ENCODE measurements at regions not wholly inside any gene's neighbourhood (a gene's known extent, or its start where the extent isn't known, plus 50 kb on each side); places are given as distances from the start of the nearest gene placed in this dataset.

DNA sequence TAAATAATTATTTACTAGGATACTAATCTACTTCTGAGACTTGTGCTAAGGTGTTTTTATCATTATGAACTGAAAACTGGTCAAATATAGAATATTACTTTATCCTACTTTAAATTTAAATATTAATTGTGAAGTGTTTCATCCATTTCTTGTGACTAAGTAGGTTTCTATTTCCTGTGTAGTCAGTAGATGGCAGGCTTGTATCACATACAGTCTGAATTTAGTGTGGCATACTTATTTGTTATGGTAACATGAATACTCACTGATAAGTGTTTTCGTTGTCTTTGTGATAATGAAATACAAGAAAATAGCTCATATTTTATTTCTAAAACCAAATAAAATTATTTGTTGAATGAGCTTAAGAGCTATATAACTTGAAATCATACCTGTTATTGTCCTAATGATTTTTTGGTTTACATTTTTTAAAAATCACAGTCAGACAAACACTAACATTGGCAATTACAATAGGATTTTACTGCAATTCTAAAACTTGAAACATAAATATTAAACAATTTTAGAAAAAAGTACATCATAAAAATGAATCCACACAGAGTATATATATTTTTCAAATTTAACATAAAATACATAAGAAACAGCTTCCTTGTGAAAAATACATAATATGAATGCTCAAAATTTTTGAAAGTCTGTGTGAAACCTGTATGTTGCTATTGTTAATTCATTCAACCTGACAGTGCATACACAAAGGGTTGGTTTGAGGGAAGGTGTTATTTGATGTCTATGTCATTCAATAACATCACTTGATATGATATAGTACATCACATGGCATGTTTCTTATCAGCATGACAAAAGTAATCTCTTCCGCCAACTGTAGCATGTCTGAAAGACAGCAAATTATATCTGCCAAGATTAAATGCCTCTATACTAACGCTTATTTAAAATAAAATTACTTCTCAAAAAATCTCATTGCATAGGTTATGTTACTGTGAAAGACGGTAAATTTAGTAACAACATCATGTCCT, 904.8 kb upstream of the PCDH20 start:
- no peak overlapping the region for H3K9ac ChIP-seq (ENCODE audit: low read length)
- H3K27ac ChIP-seq (ENCODE audit: low read length), result no peak overlapping the region
- H3K4me1 ChIP-seq (ENCODE audit: control insufficient read depth, low read depth, low read length), result no peaks in the 10 kb centered on the region
- H3K36me3 ChIP-seq (ENCODE audit: control insufficient read depth, low read depth, low read length), result no peaks in the 10 kb centered on the region
- no peaks in the 10 kb centered on the region for H3K27me3 ChIP-seq (ENCODE audit: control insufficient read depth, insufficient read depth, low read length)
- H3K4me3 ChIP-seq (ENCODE audit: low read length), result no peak overlapping the region
- H3K9me3 ChIP-seq (ENCODE audit: control insufficient read depth, low read depth, low read length), result no peaks in the 10 kb centered on the region

DNA sequence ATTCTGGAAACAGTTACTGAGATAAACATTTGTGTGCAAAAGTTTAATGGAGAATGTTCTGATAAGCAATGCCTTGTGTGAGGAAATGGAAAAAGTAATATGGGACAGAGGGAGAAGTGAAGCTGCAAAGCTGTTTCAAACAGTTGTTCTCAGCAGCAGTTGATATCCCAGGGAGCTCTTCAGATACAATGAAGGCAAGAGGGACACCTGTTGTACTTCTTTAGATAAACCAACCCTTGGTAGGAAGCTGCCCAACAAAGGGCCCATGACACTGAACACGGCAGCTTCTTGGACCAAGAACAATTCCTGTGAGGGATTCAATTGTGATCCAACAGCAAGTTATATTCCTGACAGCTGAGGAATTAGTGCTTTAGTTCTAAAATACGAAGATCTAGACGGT, 894.3 kb upstream of the PCDH20 start:
- Histone ChIP-seq H3K4me3 (ENCODE audit: low read length) (no peak overlapping the region), H3K9ac (ENCODE audit: low read length) (no peak overlapping the region), H3K27ac (ENCODE audit: low read length) (no peak overlapping the region), H3K36me3 (ENCODE audit: control insufficient read depth, low read depth, low read length) (no peaks in the 10 kb centered on the region), H3K9me3 (ENCODE audit: control insufficient read depth, low read depth, low read length) (no peaks in the 10 kb centered on the region), H3K4me1 (ENCODE audit: control insufficient read depth, low read depth, low read length) (no peaks in the 10 kb centered on the region), H3K27me3 (ENCODE audit: control insufficient read depth, insufficient read depth, low read length) (no peaks in the 10 kb centered on the region)

DNA sequence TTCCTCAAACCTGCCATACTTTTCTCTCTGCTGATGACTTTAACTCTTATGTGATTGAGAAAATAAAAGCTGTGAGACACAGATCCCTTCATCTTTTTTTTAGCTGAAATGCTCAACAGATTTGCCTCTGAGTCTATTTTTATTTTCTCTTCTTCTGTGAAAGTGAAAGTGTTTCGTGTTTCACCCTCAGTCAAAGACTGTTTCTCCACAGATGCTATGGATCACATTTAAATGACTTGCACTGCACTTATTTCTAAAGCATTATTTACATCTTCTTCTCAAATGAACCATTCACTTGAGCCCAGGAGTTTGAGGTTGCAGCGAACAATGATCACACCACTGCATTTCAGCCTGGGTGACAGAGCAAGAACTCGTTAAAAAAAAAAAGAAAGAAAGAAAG, 890.1 kb upstream of the PCDH20 start:
- H3K36me3 ChIP-seq (ENCODE audit: control insufficient read depth, low read depth, low read length), result no peaks in the 10 kb centered on the region
- no peak overlapping the region for H3K27ac ChIP-seq (ENCODE audit: low read length)
- no peaks in the 10 kb centered on the region for H3K4me1 ChIP-seq (ENCODE audit: control insufficient read depth, low read depth, low read length)
- no peak overlapping the region for H3K4me3 ChIP-seq (ENCODE audit: low read length)
- no peak overlapping the region for H3K9ac ChIP-seq (ENCODE audit: low read length)
- no peaks in the 10 kb centered on the region for H3K27me3 ChIP-seq (ENCODE audit: control insufficient read depth, insufficient read depth, low read length)
- no peaks in the 10 kb centered on the region for H3K9me3 ChIP-seq (ENCODE audit: control insufficient read depth, low read depth, low read length)

DNA sequence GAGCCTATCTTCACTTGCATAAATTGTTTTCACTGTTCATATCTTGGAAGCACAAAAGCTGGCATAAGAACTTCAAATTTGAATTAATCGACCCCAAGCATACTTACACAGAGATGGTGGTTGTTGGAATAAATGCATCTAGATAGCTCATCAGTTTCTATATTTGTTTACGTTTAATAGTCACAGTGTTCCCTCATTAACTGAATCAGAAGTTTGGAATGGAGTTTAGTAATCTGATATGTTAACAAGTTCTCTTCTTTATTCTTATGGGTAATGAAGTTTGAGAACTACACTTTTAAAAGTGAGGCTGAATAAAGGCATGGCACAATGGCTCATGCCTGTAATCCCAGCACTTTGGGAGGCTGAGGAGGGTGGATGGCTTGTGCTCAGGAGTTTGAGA, 886.7 kb upstream of the PCDH20 start:
- H3K4me1 ChIP-seq (ENCODE audit: control insufficient read depth, low read depth, low read length), result no peaks in the 10 kb centered on the region
- H3K9ac ChIP-seq (ENCODE audit: low read length), result no peak overlapping the region
- H3K36me3 ChIP-seq (ENCODE audit: control insufficient read depth, low read depth, low read length), result no peaks in the 10 kb centered on the region
- H3K27ac ChIP-seq (ENCODE audit: low read length), result no peak overlapping the region
- no peaks in the 10 kb centered on the region for H3K9me3 ChIP-seq (ENCODE audit: control insufficient read depth, low read depth, low read length)
- H3K27me3 ChIP-seq (ENCODE audit: control insufficient read depth, insufficient read depth, low read length), result no peaks in the 10 kb centered on the region
- H3K4me3 ChIP-seq (ENCODE audit: low read length), result no peak overlapping the region

DNA sequence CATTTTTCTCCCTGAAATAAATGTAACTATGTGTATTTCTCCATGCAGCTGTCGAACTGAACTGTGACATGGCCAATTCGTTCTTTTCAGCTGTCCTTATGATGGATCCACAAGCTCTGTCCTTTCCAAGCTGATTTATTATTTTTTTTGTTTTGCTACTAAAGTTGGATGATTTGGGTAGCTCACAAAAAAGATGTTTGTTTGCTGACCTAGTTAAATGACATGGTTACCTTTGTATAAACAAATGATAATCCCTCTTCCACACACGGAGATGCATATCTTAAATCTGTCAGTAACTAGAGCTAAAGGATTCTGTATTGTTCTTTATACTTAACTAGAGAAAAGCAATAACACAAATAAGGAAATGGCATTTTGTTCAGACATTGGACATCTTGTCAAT, 884.3 kb upstream of the PCDH20 start:
- H3K27ac ChIP-seq (ENCODE audit: low read length), result no peak overlapping the region
- H3K4me1 ChIP-seq (ENCODE audit: control insufficient read depth, low read depth, low read length), result no peaks in the 10 kb centered on the region
- no peak overlapping the region for H3K4me3 ChIP-seq (ENCODE audit: low read length)
- H3K27me3 ChIP-seq (ENCODE audit: control insufficient read depth, insufficient read depth, low read length), result no peaks in the 10 kb centered on the region
- H3K9ac ChIP-seq (ENCODE audit: low read length), result no peak overlapping the region
- no peaks in the 10 kb centered on the region for H3K36me3 ChIP-seq (ENCODE audit: control insufficient read depth, low read depth, low read length)
- no peaks in the 10 kb centered on the region for H3K9me3 ChIP-seq (ENCODE audit: control insufficient read depth, low read depth, low read length)

DNA sequence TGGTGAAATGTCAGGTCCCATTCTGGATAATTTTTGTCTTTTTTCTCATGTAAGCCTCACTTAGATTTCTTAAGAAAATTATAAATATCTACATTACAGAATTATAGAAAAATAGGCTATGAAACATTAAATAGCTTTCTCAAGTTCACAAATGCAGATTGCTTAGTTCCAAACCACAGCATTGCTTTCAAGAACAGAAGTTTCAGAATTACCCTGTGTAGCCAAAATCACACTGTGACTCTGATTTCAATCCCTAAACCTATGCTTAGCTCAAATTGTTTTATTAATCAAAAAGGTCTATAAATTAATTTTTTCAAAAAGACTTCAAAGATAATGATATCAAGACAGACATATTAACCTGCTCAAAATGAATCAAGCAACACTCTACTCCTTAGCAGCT, 881.2 kb upstream of the PCDH20 start:
- H3K36me3 ChIP-seq (ENCODE audit: control insufficient read depth, low read depth, low read length), result no peaks in the 10 kb centered on the region
- H3K27ac ChIP-seq (ENCODE audit: low read length), result no peak overlapping the region
- H3K27me3 ChIP-seq (ENCODE audit: control insufficient read depth, insufficient read depth, low read length), result no peaks in the 10 kb centered on the region
- H3K9me3 ChIP-seq (ENCODE audit: control insufficient read depth, low read depth, low read length), result no peaks in the 10 kb centered on the region
- H3K4me3 ChIP-seq (ENCODE audit: low read length), result no peak overlapping the region
- H3K4me1 ChIP-seq (ENCODE audit: control insufficient read depth, low read depth, low read length), result no peaks in the 10 kb centered on the region
- H3K9ac ChIP-seq (ENCODE audit: low read length), result no peak overlapping the region

DNA sequence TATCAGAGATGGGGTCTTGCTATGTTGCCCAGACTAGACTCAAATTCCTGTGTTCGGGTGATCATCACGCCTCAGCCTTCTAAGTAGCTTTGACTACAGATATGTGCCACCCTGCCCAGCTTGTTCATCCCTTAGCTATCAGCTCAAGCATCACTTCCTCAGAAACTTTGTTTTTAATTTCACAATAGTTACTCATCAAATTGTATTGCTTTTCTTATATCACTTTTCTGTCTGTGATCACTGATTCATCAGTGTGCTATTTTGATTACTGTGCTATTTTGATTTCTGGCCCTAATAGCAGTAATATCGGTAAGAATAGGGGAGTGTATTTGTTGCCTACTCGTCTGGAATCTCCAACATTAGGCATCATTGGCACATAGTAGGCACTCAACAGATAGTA, 878.6 kb upstream of the PCDH20 start:
- H3K4me1 ChIP-seq (ENCODE audit: control insufficient read depth, low read depth, low read length), result no peaks in the 10 kb centered on the region
- H3K27ac ChIP-seq (ENCODE audit: low read length), result no peak overlapping the region
- H3K36me3 ChIP-seq (ENCODE audit: control insufficient read depth, low read depth, low read length), result no peaks in the 10 kb centered on the region
- H3K9me3 ChIP-seq (ENCODE audit: control insufficient read depth, low read depth, low read length), result no peaks in the 10 kb centered on the region
- H3K4me3 ChIP-seq (ENCODE audit: low read length), result no peak overlapping the region
- no peaks in the 10 kb centered on the region for H3K27me3 ChIP-seq (ENCODE audit: control insufficient read depth, insufficient read depth, low read length)
- H3K9ac ChIP-seq (ENCODE audit: low read length), result no peak overlapping the region

DNA sequence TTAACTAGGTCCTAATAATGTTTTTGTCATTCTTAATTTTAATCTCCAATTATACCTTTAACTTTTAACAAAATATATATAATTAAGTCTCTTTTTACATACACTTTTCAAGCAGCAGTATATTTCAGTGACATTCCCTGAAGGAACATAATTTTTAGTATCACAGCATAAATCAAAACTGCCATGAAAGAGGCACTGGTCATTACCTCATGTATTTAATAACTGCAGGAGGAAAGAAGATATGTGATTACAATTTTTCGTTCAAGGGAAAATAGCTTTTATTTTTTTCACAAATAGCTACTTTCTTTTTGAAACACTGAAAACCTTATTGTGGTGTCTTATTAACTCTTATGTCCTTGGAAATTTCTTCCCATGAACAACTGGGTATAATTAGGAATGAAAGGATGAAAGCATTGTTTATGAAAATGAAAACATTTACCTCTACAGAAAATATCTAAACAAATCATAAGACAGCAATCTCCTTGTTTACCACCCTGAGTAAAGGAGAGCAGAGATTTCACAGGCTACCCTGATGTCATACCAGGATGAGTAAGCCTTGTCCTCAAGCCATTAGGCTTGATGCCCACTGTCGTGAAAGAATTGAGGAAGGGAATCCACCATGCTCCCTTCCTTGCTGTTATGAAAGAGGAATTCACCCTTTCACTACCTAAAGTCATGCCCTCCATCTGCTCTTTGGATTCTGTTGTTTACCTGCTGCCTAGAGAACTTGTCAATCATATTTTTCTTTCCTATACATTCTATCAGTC, 877.2 kb upstream of the PCDH20 start:
- Histone ChIP-seq H3K9ac (ENCODE audit: low read length) (no peak overlapping the region), H3K36me3 (ENCODE audit: control insufficient read depth, low read depth, low read length) (no peaks in the 10 kb centered on the region), H3K4me3 (ENCODE audit: low read length) (no peak overlapping the region), H3K27me3 (ENCODE audit: control insufficient read depth, insufficient read depth, low read length) (no peaks in the 10 kb centered on the region), H3K4me1 (ENCODE audit: control insufficient read depth, low read depth, low read length) (no peaks in the 10 kb centered on the region), H3K9me3 (ENCODE audit: control insufficient read depth, low read depth, low read length) (no peaks in the 10 kb centered on the region), H3K27ac (ENCODE audit: low read length) (no peak overlapping the region)

DNA sequence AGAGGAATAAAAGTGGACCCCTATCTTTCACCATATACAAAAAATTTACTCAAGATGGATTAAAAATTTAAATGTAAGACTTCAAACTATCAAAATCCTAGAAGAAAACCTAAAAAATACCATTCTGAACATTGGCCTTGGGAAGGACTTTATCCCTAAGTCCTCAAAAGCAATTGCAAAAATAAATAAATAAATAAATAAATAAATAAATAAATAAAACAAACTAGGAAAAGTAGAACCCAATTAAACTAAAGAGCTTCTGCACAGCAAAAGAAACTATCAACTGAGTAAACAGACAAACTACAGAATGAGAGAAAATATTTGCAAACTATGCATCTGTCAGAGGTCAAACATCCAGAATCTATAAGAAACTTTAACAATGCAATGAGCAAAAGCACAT, 874.9 kb upstream of the PCDH20 start:
- H3K27me3 ChIP-seq (ENCODE audit: control insufficient read depth, insufficient read depth, low read length), result no peaks in the 10 kb centered on the region
- H3K27ac ChIP-seq (ENCODE audit: low read length), result no peak overlapping the region
- H3K36me3 ChIP-seq (ENCODE audit: control insufficient read depth, low read depth, low read length), result no peaks in the 10 kb centered on the region
- H3K9me3 ChIP-seq (ENCODE audit: control insufficient read depth, low read depth, low read length), result no peaks in the 10 kb centered on the region
- H3K4me3 ChIP-seq (ENCODE audit: low read length), result no peak overlapping the region
- H3K9ac ChIP-seq (ENCODE audit: low read length), result no peak overlapping the region
- no peaks in the 10 kb centered on the region for H3K4me1 ChIP-seq (ENCODE audit: control insufficient read depth, low read depth, low read length)

DNA sequence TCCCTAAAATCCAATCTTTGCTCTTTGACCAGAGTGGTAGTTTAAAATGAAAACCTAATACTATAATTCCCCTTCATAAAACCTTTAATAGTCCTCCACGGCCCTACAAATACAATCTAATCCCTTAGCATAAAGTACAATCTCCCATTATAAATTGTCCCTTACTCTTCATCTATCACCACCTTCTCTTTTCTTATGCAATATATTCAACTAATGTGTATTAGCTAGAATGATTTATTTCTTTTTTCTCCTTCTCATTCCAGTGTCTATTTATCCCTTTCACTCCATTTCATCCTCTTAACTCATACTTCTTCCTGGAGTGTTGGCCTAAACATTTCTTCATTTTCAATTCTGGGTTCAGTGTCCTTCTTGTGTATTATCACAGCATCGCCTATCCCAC, 872.1 kb upstream of the PCDH20 start:
- H3K9me3 ChIP-seq (ENCODE audit: control insufficient read depth, low read depth, low read length), result no peaks in the 10 kb centered on the region
- no peak overlapping the region for H3K4me3 ChIP-seq (ENCODE audit: low read length)
- no peak overlapping the region for H3K27ac ChIP-seq (ENCODE audit: low read length)
- H3K36me3 ChIP-seq (ENCODE audit: control insufficient read depth, low read depth, low read length), result no peaks in the 10 kb centered on the region
- no peak overlapping the region for H3K9ac ChIP-seq (ENCODE audit: low read length)
- H3K27me3 ChIP-seq (ENCODE audit: control insufficient read depth, insufficient read depth, low read length), result no peaks in the 10 kb centered on the region
- H3K4me1 ChIP-seq (ENCODE audit: control insufficient read depth, low read depth, low read length), result no peaks in the 10 kb centered on the region

DNA sequence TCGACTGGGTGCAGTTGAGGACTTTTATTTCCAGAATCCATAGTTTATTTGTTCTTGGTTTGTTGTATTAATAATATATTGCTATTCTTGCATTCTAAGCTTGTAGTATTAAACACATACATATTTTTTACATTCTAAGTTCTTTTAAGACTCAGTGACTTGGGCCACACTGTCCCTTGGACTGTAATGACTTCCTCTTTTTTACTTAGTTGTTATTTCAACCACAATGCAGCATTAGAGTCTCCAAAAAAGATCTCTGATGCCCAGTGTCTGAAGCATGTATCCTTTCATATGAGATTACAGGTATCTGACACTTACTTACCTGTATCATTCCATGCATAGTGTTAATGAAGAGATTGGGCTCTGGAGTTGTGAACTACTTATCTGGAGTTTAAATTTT, 864.9 kb upstream of the PCDH20 start:
- no peaks in the 10 kb centered on the region for H3K36me3 ChIP-seq (ENCODE audit: control insufficient read depth, low read depth, low read length)
- H3K4me1 ChIP-seq (ENCODE audit: control insufficient read depth, low read depth, low read length), result no peaks in the 10 kb centered on the region
- no peak overlapping the region for H3K9ac ChIP-seq (ENCODE audit: low read length)
- no peak overlapping the region for H3K27ac ChIP-seq (ENCODE audit: low read length)
- no peak overlapping the region for H3K4me3 ChIP-seq (ENCODE audit: low read length)
- H3K27me3 ChIP-seq (ENCODE audit: control insufficient read depth, insufficient read depth, low read length), result no peaks in the 10 kb centered on the region
- no peaks in the 10 kb centered on the region for H3K9me3 ChIP-seq (ENCODE audit: control insufficient read depth, low read depth, low read length)
